HG03520 (cell line): ENCODE measurements at regions not wholly inside any gene's neighbourhood (a gene's known extent, or its start where the extent isn't known, plus 50 kb on each side); places are given as distances from the start of the nearest gene placed in this dataset.

Experiments
- ATAC-seq: cut with Tn5 transposase; IDR thresholded peaks from one replicate; pipeline ENCODE4 v1.9.1; 2021; ENCODE audit warnings: mild to moderate bottlenecking, moderate library complexity; ENCODE audit not compliant: unreplicated experiment

- no peak for ATAC-seq
Measured at GRCh38 chr12:105740369-105740768, 398.4 kb downstream of the NUAK1 start.

GRCh38 chr12:105740970-105741725 lies 397.6 kb downstream of the NUAK1 start:
- no peak for ATAC-seq

- ATAC-seq, result no peak
Measured at GRCh38 chr12:105741786-105742566, 396.8 kb downstream of the NUAK1 start.

- ATAC-seq, result no peak
Measured at GRCh38 chr12:105742567-105742874, 396.2 kb downstream of the NUAK1 start.

GRCh38 chr12:105744371-105745058 lies 394.2 kb downstream of the NUAK1 start:
- ATAC-seq, result no peak

- no peak for ATAC-seq
Measured at GRCh38 chr12:105745811-105746210, 392.9 kb downstream of the NUAK1 start.

- no peak for ATAC-seq
Measured at GRCh38 chr12:105748806-105749600, 389.8 kb downstream of the NUAK1 start.

- no peak for ATAC-seq
Measured at GRCh38 chr12:105750096-105750495, 388.7 kb downstream of the NUAK1 start.

- ATAC-seq, result no peak
Measured at GRCh38 chr12:105754313-105754712, 384.4 kb downstream of the NUAK1 start.

- no peak for ATAC-seq
Measured at GRCh38 chr12:105756961-105757360, 381.8 kb downstream of the NUAK1 start.

GRCh38 chr12:105759149-105759548 lies 379.6 kb downstream of the NUAK1 start:
- ATAC-seq, result no peak

- no peak for ATAC-seq
Measured at GRCh38 chr12:105761075-105761474, 377.7 kb downstream of the NUAK1 start.

GRCh38 chr12:105764216-105764835 lies 374.4 kb downstream of the NUAK1 start:
- ATAC-seq, result no peak

GRCh38 chr12:105765053-105766014 lies 373.4 kb downstream of the NUAK1 start:
- ATAC-seq, result no peak

- no peak for ATAC-seq
Measured at GRCh38 chr12:105766029-105766428, 372.7 kb downstream of the NUAK1 start.

- ATAC-seq, result no peak
Measured at GRCh38 chr12:105769486-105769885, 369.3 kb downstream of the NUAK1 start.

GRCh38 chr12:105773471-105773870 lies 365.3 kb downstream of the NUAK1 start:
- no peak for ATAC-seq

- ATAC-seq, result no peak
Measured at GRCh38 chr12:105774037-105774436, 364.7 kb downstream of the NUAK1 start.

GRCh38 chr12:105775343-105775742 lies 363.4 kb downstream of the NUAK1 start:
- ATAC-seq, result no peak
